PC-3 (cell line): ENCODE measurements at regions not wholly inside any gene's neighbourhood (a gene's known extent, or its start where the extent isn't known, plus 50 kb on each side); places are given as distances from the start of the nearest gene placed in this dataset.

Source experiments
- ATAC-seq: fragments of 200-7000 bp; cut with Tn5 transposase; 2 replicates; pipeline ENCODE4 v1.9.1; 2020; ENCODE audit warnings: mild to moderate bottlenecking, moderate library complexity
- BruUV-seq: library from RNA; stranded (reverse); fragments of 400-500 nt; replicated peaks from 2 replicates; lab custom pipeline; 2021; lab: Mats Ljungman, UMichigan
- CTCF ChIA-PET: fragments of 300-600 bp; sonication (Branson Sonifier 250); formaldehyde crosslinking; loops from one replicate; lab custom pipeline; 2022; ENCODE audit warnings: antibody characterized with exemption; lab: Charles Lee
- POLR2A ChIA-PET: fragments of 300-600 bp; sonication (Branson Sonifier 250); formaldehyde crosslinking; loops from one replicate; lab custom pipeline; 2022; ENCODE audit warnings: antibody characterized with exemption; ENCODE audit not compliant: unreplicated experiment; lab: Charles Lee
- DNase-seq: peaks from one replicate; pipeline ENCODE4 v3.0.0-alpha.2; 2015
- H2AFZ ChIP-seq: fragments of 300-600 bp; sonication (generic); 2 replicates; pipeline ENCODE4 v1.6.0; 2016; ENCODE audit warnings: antibody characterized with exemption, low read length
- H3F3A ChIP-seq: fragments of 300-600 bp; sonication (generic); one replicate; pipeline ENCODE4 v1.6.0; 2017; ENCODE audit warnings: antibody characterized with exemption, low read length, control low read depth, mild to moderate bottlenecking; ENCODE audit not compliant: unreplicated experiment
- H3K27ac ChIP-seq: fragments of 300-600 bp; sonication (generic); 2 replicates; pipeline ENCODE4 v1.5.1; 2016; ENCODE audit warnings: mild to moderate bottlenecking, low read length
- H3K27me3 ChIP-seq: fragments of 300-600 bp; sonication (generic); 2 replicates; pipeline ENCODE4 v1.6.1; 2016; ENCODE audit warnings: low read length, mixed read lengths
- H3K36me3 ChIP-seq: fragments of 300-600 bp; sonication (generic); 2 replicates; pipeline ENCODE4 v1.6.1; 2016; ENCODE audit warnings: low read depth, mixed run types, low read length, mixed read lengths
- H3K4me1 ChIP-seq: fragments of 300-600 bp; sonication (generic); 2 replicates; pipeline ENCODE4 v1.5.1; 2016; ENCODE audit warnings: low read length; ENCODE audit not compliant: insufficient read depth
- H3K4me2 ChIP-seq: fragments of 300-600 bp; sonication (generic); 2 replicates; pipeline ENCODE4 v1.6.0; 2016; ENCODE audit warnings: low read length
- H3K4me3 ChIP-seq: fragments of 300-600 bp; sonication (generic); 2 replicates; pipeline ENCODE4 v1.5.1; 2016; ENCODE audit warnings: mild to moderate bottlenecking, low read length, mixed read lengths
- H3K79me2 ChIP-seq: fragments of 300-600 bp; sonication (generic); 2 replicates; pipeline ENCODE4 v1.6.1; 2017; ENCODE audit warnings: low read length, mixed read lengths
- H3K9ac ChIP-seq: fragments of 300-600 bp; sonication (generic); 2 replicates; pipeline ENCODE4 v1.6.0; 2016; ENCODE audit warnings: mild to moderate bottlenecking, low read length
- H3K9me2 ChIP-seq: fragments of 300-600 bp; sonication (generic); replicated peaks from 2 replicates; pipeline ENCODE4 v1.6.1; 2016; ENCODE audit warnings: mixed run types, low read length, mixed read lengths
- H3K9me3 ChIP-seq: fragments of 300-600 bp; sonication (generic); 2 replicates; pipeline ENCODE4 v1.6.1; 2016; ENCODE audit warnings: low read length, mixed read lengths
- H4K20me1 ChIP-seq: fragments of 300-600 bp; sonication (generic); 2 replicates; pipeline ENCODE4 v1.6.1; 2016; ENCODE audit warnings: low read length, mixed read lengths
- EZH2 ChIP-seq: fragments of 300-600 bp; sonication (generic); IDR thresholded peaks from one replicate; pipeline ENCODE4 v1.6.1; 2017; ENCODE audit warnings: antibody characterized with exemption, mild to moderate bottlenecking, low read length; ENCODE audit not compliant: unreplicated experiment
- EZH2phosphoT487 ChIP-seq: fragments of 300-600 bp; sonication (generic); IDR thresholded peaks from 2 replicates; pipeline ENCODE4 v1.6.1; 2018; ENCODE audit warnings: mild to moderate bottlenecking, antibody characterized with exemption, low read length, borderline replicate concordance
- intact Hi-C: fragments of 100-400 bp; cut with micrococcal nuclease; formaldehyde crosslinking; loops from 2 replicates; pipeline ENCODE4 v1.9.0; 2023
- TF ChIP-seq, protein P1 (sequence below): fragments of 300-600 bp; sonication (generic); conservative IDR thresholded peaks from 2 replicates; pipeline ENCODE4 v1.5.1; 2017; ENCODE audit warnings: antibody characterized with exemption, low read depth, mild to moderate bottlenecking, low read length

DNA sequence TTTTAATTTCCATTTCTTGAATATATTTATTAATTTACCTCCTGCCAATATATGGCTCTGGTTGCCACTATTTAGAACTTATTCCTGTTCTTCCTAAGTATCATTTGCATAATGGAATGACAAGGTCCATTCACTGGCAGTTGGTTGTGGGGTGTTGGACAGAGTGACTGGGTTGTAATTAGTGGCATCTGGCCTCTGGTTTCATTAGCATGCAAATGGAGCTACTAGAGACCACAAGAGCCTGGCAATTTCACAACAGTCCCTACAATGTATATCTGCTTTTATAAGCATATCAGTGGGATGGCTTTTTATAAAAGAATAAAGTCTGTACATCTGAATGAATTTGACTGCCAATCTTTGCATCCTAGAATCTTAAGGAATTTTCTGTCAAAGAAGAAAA is 1030.9 kb upstream of the CDH8 start:
- H2AFZ ChIP-seq: no peak overlapping the region
- no peaks in the 10 kb centered on the region for H3K9me2 ChIP-seq
- DNase-seq: no peak
- no TSS peak for BruUV-seq
- no peaks in the 10 kb centered on the region for H4K20me1 ChIP-seq
- H3F3A ChIP-seq: no peaks in the 10 kb centered on the region
- no peak overlapping the region for H3K4me3 ChIP-seq
- ChIA-PET CTCF (no interaction called here), POLR2A (no interaction called here)
- no peak overlapping the region for H3K9ac ChIP-seq
- H3K79me2 ChIP-seq: no peaks in the 10 kb centered on the region
- no peaks in the 10 kb centered on the region for H3K27me3 ChIP-seq
- no peak overlapping the region for H3K4me2 ChIP-seq
- no peaks in the 10 kb centered on the region for H3K9me3 ChIP-seq
- no peaks in the 10 kb centered on the region for H3K4me1 ChIP-seq
- no peak for ATAC-seq
- H3K27ac ChIP-seq: no peak overlapping the region
- no peaks in the 10 kb centered on the region for H3K36me3 ChIP-seq
- intact Hi-C loops: no loop called here
- TF ChIP-seq, protein P1, sequence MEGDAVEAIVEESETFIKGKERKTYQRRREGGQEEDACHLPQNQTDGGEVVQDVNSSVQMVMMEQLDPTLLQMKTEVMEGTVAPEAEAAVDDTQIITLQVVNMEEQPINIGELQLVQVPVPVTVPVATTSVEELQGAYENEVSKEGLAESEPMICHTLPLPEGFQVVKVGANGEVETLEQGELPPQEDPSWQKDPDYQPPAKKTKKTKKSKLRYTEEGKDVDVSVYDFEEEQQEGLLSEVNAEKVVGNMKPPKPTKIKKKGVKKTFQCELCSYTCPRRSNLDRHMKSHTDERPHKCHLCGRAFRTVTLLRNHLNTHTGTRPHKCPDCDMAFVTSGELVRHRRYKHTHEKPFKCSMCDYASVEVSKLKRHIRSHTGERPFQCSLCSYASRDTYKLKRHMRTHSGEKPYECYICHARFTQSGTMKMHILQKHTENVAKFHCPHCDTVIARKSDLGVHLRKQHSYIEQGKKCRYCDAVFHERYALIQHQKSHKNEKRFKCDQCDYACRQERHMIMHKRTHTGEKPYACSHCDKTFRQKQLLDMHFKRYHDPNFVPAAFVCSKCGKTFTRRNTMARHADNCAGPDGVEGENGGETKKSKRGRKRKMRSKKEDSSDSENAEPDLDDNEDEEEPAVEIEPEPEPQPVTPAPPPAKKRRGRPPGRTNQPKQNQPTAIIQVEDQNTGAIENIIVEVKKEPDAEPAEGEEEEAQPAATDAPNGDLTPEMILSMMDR: no peak
- no peak for TF ChIP-seq EZH2phosphoT487
- no peak for TF ChIP-seq EZH2

DNA sequence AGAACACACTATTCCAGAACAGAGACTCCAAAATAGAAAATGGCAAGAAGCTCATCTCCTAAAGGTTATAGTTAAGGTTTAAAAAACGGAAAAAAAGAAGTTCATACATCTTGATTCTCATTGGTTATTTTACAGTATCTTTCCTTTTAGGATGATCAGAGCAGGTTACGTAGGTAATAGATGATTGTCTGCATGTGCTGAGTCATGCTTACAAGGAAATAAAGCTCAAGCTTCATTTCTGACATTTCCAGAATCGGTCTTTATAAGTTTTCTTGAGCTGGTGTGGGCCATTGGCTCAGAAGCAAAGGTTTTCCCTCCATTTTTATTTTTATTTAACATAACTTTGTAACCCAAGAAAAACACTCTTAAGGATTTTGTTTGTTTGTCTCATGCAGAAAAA is 1030.3 kb upstream of the CDH8 start:
- Histone ChIP-seq H3K27ac (no peak overlapping the region), H3K4me3 (no peak overlapping the region), H3K36me3 (no peaks in the 10 kb centered on the region), H3K9me3 (no peaks in the 10 kb centered on the region), H3K4me1 (no peaks in the 10 kb centered on the region), H3K27me3 (no peaks in the 10 kb centered on the region), H3K79me2 (no peaks in the 10 kb centered on the region), H4K20me1 (no peaks in the 10 kb centered on the region), H3F3A (no peaks in the 10 kb centered on the region), H2AFZ (no peak overlapping the region), H3K9ac (no peak overlapping the region), H3K4me2 (no peak overlapping the region), H3K9me2 (no peaks in the 10 kb centered on the region)
- ATAC-seq (no peak), DNase-seq (no peak)
- intact Hi-C loops: no loop called here
- CTCF ChIA-PET: no interaction called here
- TF ChIP-seq EZH2 (no peak), EZH2phosphoT487 (no peak)
- TF ChIP-seq, protein P1: no peak
- POLR2A ChIA-PET: no interaction called here
- BruUV-seq: no TSS peak

DNA sequence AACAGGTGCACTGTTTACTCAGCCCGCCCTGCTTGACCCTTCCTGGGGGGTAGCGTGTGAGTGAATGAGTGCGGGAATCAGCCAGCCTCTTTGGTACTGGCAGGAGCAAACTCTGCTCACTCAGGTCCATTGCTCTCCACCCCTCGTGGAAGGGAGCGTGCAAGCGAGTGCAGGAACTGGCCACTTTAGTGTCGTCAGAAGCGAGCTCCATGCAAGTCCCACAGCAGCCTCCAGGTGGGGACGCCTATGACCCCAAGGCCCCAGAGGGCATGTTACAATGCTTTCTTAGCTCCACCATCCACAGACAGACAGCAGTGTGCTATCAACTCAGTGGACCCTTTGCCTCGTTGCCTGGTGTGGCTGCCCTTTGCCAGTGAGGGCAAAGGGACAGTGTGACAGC is 1025.1 kb upstream of the CDH8 start:
- DNase-seq: no peak
- intact Hi-C loops: no loop called here
- Histone ChIP-seq H3K4me3 (no peak overlapping the region), H3K9me3 (no peaks in the 10 kb centered on the region), H3K36me3 (no peaks in the 10 kb centered on the region), H3K4me2 (no peak overlapping the region), H4K20me1 (no peaks in the 10 kb centered on the region), H2AFZ (no peak overlapping the region), H3K27me3 (no peaks in the 10 kb centered on the region), H3K9ac (no peak overlapping the region), H3K27ac (no peak overlapping the region), H3F3A (no peaks in the 10 kb centered on the region), H3K79me2 (no peaks in the 10 kb centered on the region), H3K4me1 (no peaks in the 10 kb centered on the region), H3K9me2 (no peaks in the 10 kb centered on the region)
- ChIA-PET CTCF (no interaction called here), POLR2A (no interaction called here)
- TF ChIP-seq, protein P1: no peak
- no peak for TF ChIP-seq EZH2
- TF ChIP-seq EZH2phosphoT487: no peak
- no peak for ATAC-seq
- no TSS peak for BruUV-seq
